K562 (cell line): ENCODE measurements at regions not wholly inside any gene's neighbourhood (a gene's known extent, or its start where the extent isn't known, plus 50 kb on each side); places are given as distances from the start of the nearest gene placed in this dataset.

Experiments used
- ATAC-seq: fragments of 200-7000 bp; cut with Tn5 transposase; 3 replicates; pipeline ENCODE4 v1.9.1; 2020; ENCODE audit warnings: moderate library complexity
- BruUV-seq: library from RNA; stranded (reverse); fragments of 400-500 nt; replicated peaks from 2 replicates; lab custom pipeline; 2021; lab: Mats Ljungman, UMichigan
- CTCF ChIA-PET: fragments of 300-600 bp; formaldehyde crosslinking; extraction: SDS; loops from one replicate; lab custom pipeline; 2021; ENCODE audit warnings: low intra/inter-chr PET ratio; lab: Yijun Ruan, JAX
- POLR2A ChIA-PET: fragments of 300-600, 350-650 bp; sonication (Branson Sonifier 250); formaldehyde crosslinking; extraction: SDS; loops from one replicate; lab custom pipeline; 2021; ENCODE audit warnings: antibody characterized with exemption, inconsistent platforms; lab: Yijun Ruan, JAX
- DNase-seq, 4 experiments: peaks; one replicate each; pipeline versions ENCODE4 v3.0.0 to v3.0.0-alpha.2; 2011 to 2018; ENCODE audit warnings: low spot score in 3 of 4, mixed read lengths in 3 of 4; ENCODE audit errors: extremely low read depth in 1 of 4
- FAIRE-seq: peaks from 2 replicates; lab custom pipeline; 2011; peaks lifted over from hg19 to GRCh38; lab: Jason Lieb, UNC
- H2AFZ ChIP-seq: 2 replicates; pipeline ENCODE4 v1.6.0; 2011; ENCODE audit warnings: low read depth, low read length, control low read depth, inconsistent platforms
- H3K27ac ChIP-seq: fragments of 200-600 bp; 3 replicates; pipeline ENCODE4 v1.8.0; 2011; ENCODE audit warnings: low read depth, mild to moderate bottlenecking, control low read depth, inconsistent platforms, low read length, moderate library complexity, mixed read lengths; ENCODE audit errors: extremely low read depth
- H3K27me3 ChIP-seq, 2 experiments: fragments of 300-600 bp in 1 of 2; 2 replicates in 1 of 2; 3 replicates in 1 of 2; pipeline versions ENCODE4 v1.6.0 to v1.8.0; 2011; ENCODE audit warnings: inconsistent platforms in 2 of 2, low read length in 2 of 2, mild to moderate bottlenecking in 1 of 2, mixed read lengths in 1 of 2, moderate library complexity in 1 of 2; ENCODE audit not compliant: control insufficient read depth in 2 of 2, insufficient read depth in 2 of 2
- H3K36me3 ChIP-seq: fragments of 300-600 bp; 3 replicates; pipeline ENCODE4 v1.8.0; 2011; ENCODE audit warnings: mild to moderate bottlenecking, low read length, inconsistent platforms; ENCODE audit not compliant: control insufficient read depth, insufficient read depth
- H3K4me1 ChIP-seq, 2 experiments: fragments of 200-600 bp in 1 of 2; replicated peaks in 1 of 2; 2 replicates in 1 of 2; 3 replicates in 1 of 2; pipeline versions ENCODE4 v1.5.1 to v1.8.0; 2011; ENCODE audit warnings: inconsistent platforms in 2 of 2, low read length in 2 of 2, mild to moderate bottlenecking in 1 of 2, mixed read lengths in 1 of 2, moderate library complexity in 1 of 2; ENCODE audit not compliant: control insufficient read depth in 2 of 2, insufficient read depth in 2 of 2
- H3K4me2 ChIP-seq: 2 replicates; pipeline ENCODE4 v1.6.1; 2011; ENCODE audit warnings: low read length, control low read depth, inconsistent platforms, mixed read lengths; ENCODE audit not compliant: insufficient read depth
- H3K4me3 ChIP-seq: fragments of 200-600 bp; sonication (generic), shearing (Covaris generic); 2 replicates; pipeline ENCODE4 v1.5.1; 2016; ENCODE audit warnings: control low read depth, inconsistent platforms
- H3K79me2 ChIP-seq: fragments of 200-600 bp; 3 replicates; pipeline ENCODE4 v1.8.0; 2011; ENCODE audit warnings: low read length, inconsistent platforms; ENCODE audit not compliant: control insufficient read depth, insufficient read depth
- H3K9ac ChIP-seq, 2 experiments: 2 replicates each; pipeline versions ENCODE4 v1.6.0 to v1.6.1; 2011; ENCODE audit warnings: low read depth in 2 of 2, low read length in 2 of 2, control low read depth in 1 of 2, inconsistent platforms in 1 of 2, mild to moderate bottlenecking in 1 of 2, mixed read lengths in 1 of 2; ENCODE audit not compliant: insufficient read depth in 1 of 2
- H3K9me1 ChIP-seq: one replicate; pipeline ENCODE4 v1.6.0; 2011; ENCODE audit warnings: inconsistent platforms, mild to moderate bottlenecking, low read length, moderate library complexity; ENCODE audit not compliant: control insufficient read depth, insufficient read depth
- H3K9me3 ChIP-seq: replicated peaks from 2 replicates; pipeline ENCODE4 v1.5.1; 2011; ENCODE audit warnings: low read depth, low read length, inconsistent platforms; ENCODE audit not compliant: control insufficient read depth, insufficient read depth
- H4K20me1 ChIP-seq: replicated peaks from 2 replicates; pipeline ENCODE4 v1.6.1; 2011; ENCODE audit warnings: low read length, inconsistent platforms, mixed read lengths; ENCODE audit not compliant: control insufficient read depth, insufficient read depth
- BACH1 ChIP-seq: fragments of 200-800 bp; sonication (Bioruptor generic); IDR thresholded peaks from 2 replicates; pipeline ENCODE4 v1.6.1; 2016; ENCODE audit warnings: missing genetic modification characterization, missing compliant biosample characterization
- CBFB ChIP-seq: sonication (generic); formaldehyde crosslinking; IDR thresholded peaks from 2 replicates; pipeline ENCODE4 v1.4.0; 2020; ENCODE audit warnings: mild to moderate bottlenecking, missing genetic modification reagents
- CBX5 ChIP-seq: IDR thresholded peaks from 2 replicates; pipeline ENCODE4 v1.6.1; 2014; ENCODE audit warnings: low read depth, borderline replicate concordance
- CBX8 ChIP-seq: fragments of 200-600 bp; sonication (generic); IDR thresholded peaks from 2 replicates; pipeline ENCODE4 v1.6.1; 2012; ENCODE audit warnings: borderline replicate concordance, mixed run types, low read depth, mild to moderate bottlenecking, moderate library complexity, mixed read lengths, low read length, control low read depth, inconsistent platforms; ENCODE audit not compliant: poor library complexity, severe bottlenecking; ENCODE audit errors: extremely low read depth
- CHD2 ChIP-seq: IDR thresholded peaks from 2 replicates; pipeline ENCODE4 v1.6.1; 2011; ENCODE audit warnings: low read depth, low read length
- GATA2 ChIP-seq: sonication (generic); formaldehyde crosslinking; IDR thresholded peaks from 2 replicates; pipeline ENCODE4 v1.4.0; 2020; ENCODE audit warnings: mild to moderate bottlenecking, missing genetic modification reagents
- HEY1 ChIP-seq: fragments of 250-450 bp; sonication (Bioruptor Pico); IDR thresholded peaks from 2 replicates; pipeline ENCODE4 v1.5.0; 2020; ENCODE audit warnings: mild to moderate bottlenecking, moderate library complexity, borderline replicate concordance
- JUNB ChIP-seq: fragments of 450-650 bp; formaldehyde crosslinking; conservative IDR thresholded peaks from 2 replicates; pipeline ENCODE4 v1.4.0; 2020; ENCODE audit warnings: mild to moderate bottlenecking
- MAZ ChIP-seq, 2 experiments: fragments of 450-650 bp in 1 of 2; sonication (generic) in 1 of 2; formaldehyde crosslinking; IDR thresholded peaks in 1 of 2; conservative IDR thresholded peaks in 1 of 2; 2 replicates each; pipeline versions ENCODE4 v1.4.0 to v1.5.0; 2020; ENCODE audit warnings: mild to moderate bottlenecking in 1 of 2, missing genetic modification reagents in 1 of 2
- MTA1 ChIP-seq: fragments of 450-650 bp; IDR thresholded peaks from 2 replicates; pipeline ENCODE4 v1.6.1; 2017; ENCODE audit warnings: borderline replicate concordance
- MTA3 ChIP-seq: fragments of 450-650 bp; formaldehyde crosslinking; IDR thresholded peaks from 2 replicates; pipeline ENCODE4 v1.6.1; 2017; ENCODE audit warnings: mild to moderate bottlenecking, borderline replicate concordance
- MYBL2 ChIP-seq, 2 experiments: fragments of 450-650 bp in 1 of 2; sonication (generic) in 1 of 2; formaldehyde crosslinking in 1 of 2; IDR thresholded peaks; 2 replicates each; pipeline versions ENCODE4 v1.6.1 to v1.8.1; 2017 to 2022; ENCODE audit warnings: borderline replicate concordance in 1 of 2, inconsistent platforms in 1 of 2, low read depth in 1 of 2, mild to moderate bottlenecking in 1 of 2, missing genetic modification reagents in 1 of 2, moderate library complexity in 1 of 2
- NELFE ChIP-seq: IDR thresholded peaks from 2 replicates; pipeline ENCODE4 v1.6.1; 2011; ENCODE audit warnings: mild to moderate bottlenecking; ENCODE audit not compliant: insufficient read depth, insufficient read length
- PHF20 ChIP-seq: fragments of 450-650 bp; IDR thresholded peaks from 2 replicates; pipeline ENCODE4 v1.6.1; 2018; ENCODE audit not compliant: partially characterized antibody
- PURB ChIP-seq: sonication (generic); formaldehyde crosslinking; IDR thresholded peaks from 2 replicates; pipeline ENCODE4 v1.9.0; 2021; ENCODE audit warnings: low read depth, mild to moderate bottlenecking, missing genetic modification reagents
- SMAD4 ChIP-seq: fragments of 250-450 bp; sonication (Bioruptor Pico); conservative IDR thresholded peaks from 2 replicates; pipeline ENCODE4 v1.8.0; 2021; ENCODE audit warnings: inconsistent platforms, mild to moderate bottlenecking, moderate library complexity
- SMARCE1 ChIP-seq: fragments of 450-650 bp; IDR thresholded peaks from 2 replicates; pipeline ENCODE4 v1.7.1; 2016; ENCODE audit warnings: mild to moderate bottlenecking
- STAT5B ChIP-seq: fragments of 250-450 bp; sonication (Bioruptor Pico); IDR thresholded peaks from 2 replicates; pipeline ENCODE4 v1.8.0; 2021; ENCODE audit warnings: mild to moderate bottlenecking, inconsistent platforms
- TAF7 ChIP-seq: fragments of 450-650 bp; IDR thresholded peaks from 2 replicates; pipeline ENCODE4 v1.6.1; 2016; ENCODE audit warnings: missing genetic modification characterization, missing compliant biosample characterization
- TBP ChIP-seq: optimal IDR thresholded peaks from 2 replicates; pipeline ENCODE3; 2011; ENCODE audit warnings: low read depth, low read length, improper control_type of control experiment
- TEAD2 ChIP-seq: fragments of 450-650 bp; IDR thresholded peaks from 2 replicates; pipeline ENCODE4 v1.6.1; 2016; ENCODE audit warnings: missing genetic modification characterization, control low read depth, missing compliant biosample characterization
- ZBTB7A ChIP-seq: IDR thresholded peaks from 2 replicates; pipeline ENCODE4 v1.6.1; 2011; ENCODE audit warnings: low read depth, mild to moderate bottlenecking, low read length, moderate library complexity, borderline replicate concordance; ENCODE audit not compliant: control insufficient read depth
- ZFPM2 ChIP-seq: fragments of 250-450 bp; sonication (Bioruptor Pico); IDR thresholded peaks from 2 replicates; pipeline ENCODE4 v1.5.1; 2022; ENCODE audit warnings: mild to moderate bottlenecking
- ZSCAN29 ChIP-seq: fragments of 450-650 bp; IDR thresholded peaks from 2 replicates; pipeline ENCODE4 v1.6.1; 2017
- WGBS: fragments of 100-300 bp; shearing (Covaris generic); methylation state at CpG from one replicate; pipeline ENCODE4 v1.1.6; 2016; ENCODE audit warnings: low coverage, mixed read lengths; ENCODE audit not compliant: insufficient coverage; ENCODE audit errors: missing lambda C conversion rate; 5-methylcytosine and 5-hydroxymethylcytosine counted together
- in situ Hi-C: fragments of 300-500 bp; cut with MboI; formaldehyde crosslinking; loops from 4 replicates; pipeline ENCODE4 v1.15.0; 2018; ENCODE audit warnings: inconsistent platforms, mixed read lengths
- intact Hi-C: fragments of 100-400 bp; cut with micrococcal nuclease; formaldehyde crosslinking; loops from 2 replicates; pipeline ENCODE4 v1.14.2; 2022
- TF ChIP-seq, protein P1 (sequence below): fragments of 250-450 bp; sonication (Bioruptor Pico); IDR thresholded peaks from 2 replicates; pipeline ENCODE4 v1.5.1; 2021; ENCODE audit warnings: mild to moderate bottlenecking

DNA sequence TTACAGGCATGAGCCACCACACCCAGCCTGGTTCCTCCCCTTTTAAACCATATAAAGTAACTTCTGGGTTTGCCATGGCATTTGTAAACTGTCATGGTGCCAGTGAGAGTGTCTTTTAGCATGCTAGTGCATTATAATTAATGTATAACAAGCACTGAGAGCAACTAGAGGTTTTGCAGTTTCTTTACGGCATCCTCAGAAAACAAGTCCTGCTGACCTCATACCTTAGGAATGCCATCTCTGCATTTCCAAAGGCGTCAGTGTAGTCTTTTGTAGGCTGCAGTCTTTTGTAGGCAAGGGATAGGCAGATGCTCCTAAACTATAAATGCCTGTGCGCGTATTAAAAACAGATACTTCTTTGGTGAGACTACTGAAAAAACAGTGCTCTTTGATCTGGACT, 75.0 kb upstream of the EZR start (continued):
- no peak for TF ChIP-seq GATA2 (CRISPR knock-in tag)
- TF ChIP-seq TEAD2 (tag): no peak
- TF ChIP-seq MAZ (CRISPR knock-in tag; conservative IDR thresholded peaks at IDR 0.05 in 1 of 2, IDR thresholded peaks at IDR 0.05 in 1 of 2): no peak
- no peak for TF ChIP-seq MTA1
- no peak for TF ChIP-seq SMARCE1
- TF ChIP-seq TAF7 (tag): no peak

DNA sequence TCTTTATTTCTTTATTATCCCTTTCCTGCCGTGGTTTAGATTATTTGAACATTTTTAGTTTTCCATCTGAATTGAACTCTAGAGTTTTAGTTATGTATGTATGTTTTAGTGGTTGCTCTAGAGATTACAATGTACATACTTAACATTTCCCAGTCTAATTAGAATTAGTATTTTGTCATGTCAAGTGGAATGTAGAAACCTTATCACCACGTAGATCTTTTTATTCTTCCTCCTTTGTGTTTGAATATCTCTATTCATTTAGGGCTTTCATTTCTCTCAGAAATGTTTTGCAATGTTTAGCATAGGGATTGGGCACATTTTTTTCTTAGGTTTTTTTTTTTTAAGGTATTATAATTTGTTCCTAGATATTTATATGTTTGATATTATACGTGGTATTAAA, 73.1 kb upstream of the EZR start:
- intact Hi-C loops: no loop called here
- ChIA-PET CTCF (no interaction called here), POLR2A (no interaction called here)
- no peak for ATAC-seq
- Histone ChIP-seq H3K9ac (no peak overlapping the region), H4K20me1 (no peaks in the 10 kb centered on the region), H3K4me2 (no peak overlapping the region), H3K9me1 (no peaks in the 10 kb centered on the region), H3K4me1 (no peaks in the 10 kb centered on the region), H2AFZ (no peak overlapping the region), H3K79me2 (no peaks in the 10 kb centered on the region), H3K4me3 (no peak overlapping the region), H3K27ac (no peak overlapping the region), H3K36me3 (no peaks in the 10 kb centered on the region), H3K27me3 (no peaks in the 10 kb centered on the region), H3K9me3 (no peaks in the 10 kb centered on the region)
- DNase-seq: no peak
- BruUV-seq: no TSS peak
- 32% methylated on average over 3 of the region's 3 CpGs for WGBS
- no peak for FAIRE-seq
- TF ChIP-seq CBFB (CRISPR knock-in tag) (no peak), NELFE (no peak), CHD2 (no peak), MTA3 (no peak), ZFPM2 (CRISPR knock-in tag) (no peak), PHF20 (no peak), PURB (CRISPR knock-in tag) (no peak), STAT5B (CRISPR knock-in tag) (no peak), SMAD4 (CRISPR knock-in tag) (no peak), MYBL2 (IDR thresholded peaks at IDR 0.05; ENCODE audit: low read depth) (no peak), MYBL2 (CRISPR knock-in tag; IDR thresholded peaks at IDR 0.05; ENCODE audit: borderline replicate concordance) (no peak), ZBTB7A (no peak), TBP (no peak), CBX5 (no peak), CBX8 (no peak), ZSCAN29 (no peak), HEY1 (CRISPR knock-in tag) (no peak), JUNB (CRISPR knock-in tag) (no peak), BACH1 (tag) (no peak)
- TF ChIP-seq, protein P1, sequence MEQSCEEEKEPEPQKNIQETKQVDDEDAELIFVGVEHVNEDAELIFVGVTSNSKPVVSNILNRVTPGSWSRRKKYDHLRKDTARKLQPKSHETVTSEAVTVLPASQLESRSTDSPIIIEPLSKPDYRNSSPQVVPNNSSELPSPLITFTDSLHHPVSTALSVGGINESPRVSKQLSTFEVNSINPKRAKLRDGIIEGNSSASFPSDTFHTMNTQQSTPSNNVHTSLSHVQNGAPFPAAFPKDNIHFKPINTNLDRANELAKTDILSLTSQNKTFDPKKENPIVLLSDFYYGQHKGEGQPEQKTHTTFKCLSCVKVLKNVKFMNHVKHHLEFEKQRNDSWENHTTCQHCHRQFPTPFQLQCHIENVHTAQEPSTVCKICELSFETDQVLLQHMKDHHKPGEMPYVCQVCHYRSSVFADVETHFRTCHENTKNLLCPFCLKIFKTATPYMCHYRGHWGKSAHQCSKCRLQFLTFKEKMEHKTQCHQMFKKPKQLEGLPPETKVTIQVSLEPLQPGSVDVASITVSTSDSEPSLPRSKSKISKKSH (CRISPR knock-in tag): no peak
- TF ChIP-seq, all 486 proteins: peak for 0
- in situ Hi-C loops: no loop called here
